AG09309 (cell line): ENCODE measurements at regions not wholly inside any gene's neighbourhood (a gene's known extent, or its start where the extent isn't known, plus 50 kb on each side); places are given as distances from the start of the nearest gene placed in this dataset.
A peak's percentile ranks its signal among the peaks of the same experiment; 100 is the strongest.

Experiments
- DNase-seq: peaks from one replicate; pipeline ENCODE4 v3.0.0-alpha.2; 2010; ENCODE audit warnings: low read depth
- H3K4me3 ChIP-seq: 2 replicates; pipeline ENCODE4 v1.5.1; 2011; ENCODE audit warnings: mild to moderate bottlenecking, low read depth, low read length, moderate library complexity; ENCODE audit not compliant: control insufficient read depth
- CTCF ChIP-seq: IDR thresholded peaks from 2 replicates; pipeline ENCODE4 v1.5.1; 2011; ENCODE audit warnings: mild to moderate bottlenecking, low read depth, low read length, inconsistent platforms; ENCODE audit not compliant: insufficient read depth, control insufficient read depth; ENCODE audit errors: missing control alignments

DNA sequence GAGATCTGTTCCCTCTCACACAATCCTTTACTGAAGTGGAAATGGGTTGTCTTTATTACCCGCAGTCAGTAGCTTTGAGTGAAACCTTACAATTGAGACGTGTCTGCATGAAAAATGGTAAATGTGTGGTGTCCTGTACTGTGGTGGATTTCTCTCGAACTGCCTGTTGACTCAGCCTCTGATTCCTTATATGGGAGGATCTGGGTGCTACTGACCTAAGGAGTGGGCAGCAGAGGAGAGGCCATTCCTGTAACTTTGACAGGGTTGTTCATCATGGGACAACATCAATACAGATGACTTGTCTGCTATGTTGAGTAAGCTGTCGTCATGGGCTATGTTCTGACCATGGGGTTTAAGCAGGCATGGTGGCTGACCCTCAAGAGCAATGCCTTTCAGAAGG is 159.6 kb upstream of the WDR1 start:
- TF ChIP-seq CTCF = no peak
- H3K4me3 ChIP-seq = no peak overlapping the region
- no peak for DNase-seq

DNA sequence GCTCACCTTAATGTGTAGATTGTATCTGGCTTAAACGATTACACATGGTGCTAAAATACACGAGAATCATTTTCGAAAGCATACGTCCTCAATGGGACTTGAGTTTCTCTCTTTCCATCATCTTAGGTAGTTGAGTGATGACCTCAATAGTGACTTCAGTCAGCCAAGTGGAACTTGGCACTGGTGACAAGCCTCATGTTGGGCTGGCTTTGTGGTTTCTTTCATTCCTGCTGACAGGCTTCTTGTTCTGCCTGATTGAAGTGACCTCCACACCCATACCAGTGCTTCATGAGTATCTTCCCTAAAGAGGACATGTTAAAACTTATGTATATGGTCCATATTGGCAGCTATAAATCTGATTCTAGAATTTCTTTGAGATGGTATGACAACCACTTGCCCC is 159.1 kb upstream of the WDR1 start:
- no peak for DNase-seq
- TF ChIP-seq CTCF = no peak
- H3K4me3 ChIP-seq = no peak overlapping the region

- no peak overlapping the region for H3K4me3 ChIP-seq
- DNase-seq = peak; percentile 56
- no peak for TF ChIP-seq CTCF
Observed at GRCh38 chr4:10273030-10273429, 156.4 kb upstream of the WDR1 start.

DNA sequence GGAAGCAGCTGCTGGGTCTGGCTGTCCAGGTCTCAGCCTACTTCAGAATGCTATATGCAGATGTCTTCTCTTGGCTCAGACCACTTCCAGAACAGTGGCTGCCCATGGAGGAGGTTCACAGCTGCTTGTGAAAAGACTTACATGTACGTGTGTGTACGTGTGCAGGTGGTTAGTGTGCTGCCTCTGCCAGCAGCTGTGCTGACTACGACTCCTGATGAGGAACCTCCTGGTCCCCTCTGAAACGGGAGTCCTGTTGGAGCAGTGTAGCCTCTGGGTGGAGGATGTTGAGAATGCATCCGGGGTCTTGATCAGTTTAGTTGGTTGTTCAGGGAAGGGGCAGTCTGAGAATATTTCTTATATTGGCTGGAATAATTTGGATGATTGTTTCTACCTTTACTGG is 155.9 kb upstream of the WDR1 start:
- no peak for TF ChIP-seq CTCF

GRCh38 chr4:10267066-10267465 is 150.5 kb upstream of the WDR1 start:
- H3K4me3 ChIP-seq = no peak overlapping the region
- DNase-seq = no peak
- no peak for TF ChIP-seq CTCF

More for the DNA sequence above, 155.9 kb upstream of the WDR1 start:
- no peak overlapping the region for H3K4me3 ChIP-seq
- DNase-seq = no peak

- TF ChIP-seq CTCF = no peak
Observed at GRCh38 chr4:10260777-10261176, 144.2 kb upstream of the WDR1 start.

DNA sequence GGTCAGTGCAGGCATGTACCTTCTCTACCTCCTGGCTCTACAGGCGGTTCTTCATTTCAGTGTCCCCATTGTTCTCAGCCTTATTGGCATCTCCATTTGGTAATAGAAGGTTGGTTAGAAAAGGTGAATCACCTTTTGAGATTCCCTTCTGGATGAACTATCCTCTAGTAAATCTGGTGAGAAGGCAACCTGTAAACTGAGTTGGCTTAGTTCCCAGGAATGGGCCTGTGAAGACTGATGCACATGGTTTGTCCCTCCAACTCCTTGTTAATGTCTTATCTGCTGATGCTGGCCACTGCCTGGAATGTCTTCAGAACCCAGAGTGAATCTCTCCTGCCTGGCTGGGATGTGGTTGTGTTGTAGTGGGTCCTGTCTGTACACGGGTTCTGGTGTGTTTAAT is 143.4 kb upstream of the WDR1 start:
- H3K4me3 ChIP-seq = no peak overlapping the region
- no peak for DNase-seq
- no peak for TF ChIP-seq CTCF

More at GRCh38 chr4:10260777-10261176, 144.2 kb upstream of the WDR1 start:
- no peak for DNase-seq
- H3K4me3 ChIP-seq = no peak overlapping the region
